ENCODE measurements at regions not wholly inside any gene's neighbourhood (a gene's known extent, or its start where the extent isn't known, plus 50 kb on each side); places are given as distances from the start of the nearest gene placed in this dataset.

GRCh38 chr17:69605571-69605970 lies 191.1 kb downstream of the MAP2K6 start:
- DNase-seq, result no peak

GRCh38 chr17:69606142-69606800 lies 191.8 kb downstream of the MAP2K6 start:
- no peak for DNase-seq

- DNase-seq, result peak; percentile 71
Observed at GRCh38 chr17:69607162-69607834, 192.8 kb downstream of the MAP2K6 start.

- DNase-seq, result peak; percentile 20
Observed at GRCh38 chr17:69608141-69608540, 193.6 kb downstream of the MAP2K6 start.

- DNase-seq, result no peak
Observed at GRCh38 chr17:69608808-69609472, 194.4 kb downstream of the MAP2K6 start.

- DNase-seq, result no peak
Observed at GRCh38 chr17:69609473-69610305, 195.2 kb downstream of the MAP2K6 start.

GRCh38 chr17:69620363-69620762 lies 205.9 kb downstream of the MAP2K6 start:
- no peak for DNase-seq

- DNase-seq, result no peak
Observed at GRCh38 chr17:69625474-69625873, 211.0 kb downstream of the MAP2K6 start.

GRCh38 chr17:69630056-69630635 lies 215.6 kb downstream of the MAP2K6 start:
- no peak for DNase-seq

GRCh38 chr17:69634844-69635243 lies 220.3 kb downstream of the MAP2K6 start:
- DNase-seq, result no peak

- no peak for DNase-seq
Observed at GRCh38 chr17:69637446-69638156, 223.1 kb downstream of the MAP2K6 start.

- no peak for DNase-seq
Observed at GRCh38 chr17:69639096-69639495, 224.6 kb downstream of the MAP2K6 start.

- DNase-seq, result no peak
Observed at GRCh38 chr17:69640073-69640472, 225.6 kb downstream of the MAP2K6 start.

GRCh38 chr17:69643686-69644085 lies 229.2 kb downstream of the MAP2K6 start:
- DNase-seq, result no peak

- DNase-seq, result no peak
Observed at GRCh38 chr17:69646729-69647128, 232.2 kb downstream of the MAP2K6 start.

- DNase-seq, result no peak
Observed at GRCh38 chr17:69650881-69651280, 236.4 kb downstream of the MAP2K6 start.

GRCh38 chr17:69651921-69652320 lies 237.4 kb downstream of the MAP2K6 start:
- DNase-seq, result no peak

- peak; percentile 45 for DNase-seq
Observed at GRCh38 chr17:69654981-69655855, 240.7 kb downstream of the MAP2K6 start.

- no peak for DNase-seq
Observed at GRCh38 chr17:69655902-69656301, 241.4 kb downstream of the MAP2K6 start.

- DNase-seq, result peak; percentile 41
Observed at GRCh38 chr17:69669441-69670178, 255.1 kb downstream of the MAP2K6 start.
